D721Med (cell line): ENCODE measurements at regions not wholly inside any gene's neighbourhood (a gene's known extent, or its start where the extent isn't known, plus 50 kb on each side); places are given as distances from the start of the nearest gene placed in this dataset.

Experiments
- DNase-seq: peaks from one replicate; pipeline ENCODE4 v3.0.0; 2011; ENCODE audit warnings: low spot score; ENCODE audit not compliant: insufficient read length
- FAIRE-seq: peaks from 2 replicates; lab custom pipeline; 2011; peaks lifted over from hg19 to GRCh38; lab: Jason Lieb, UNC
- TF ChIP-seq, protein P1 (sequence below): IDR thresholded peaks from 2 replicates; pipeline ENCODE4 v1.5.1; 2012; ENCODE audit warnings: mild to moderate bottlenecking, control low read depth; ENCODE audit not compliant: insufficient read depth; ENCODE audit errors: missing control alignments

DNA sequence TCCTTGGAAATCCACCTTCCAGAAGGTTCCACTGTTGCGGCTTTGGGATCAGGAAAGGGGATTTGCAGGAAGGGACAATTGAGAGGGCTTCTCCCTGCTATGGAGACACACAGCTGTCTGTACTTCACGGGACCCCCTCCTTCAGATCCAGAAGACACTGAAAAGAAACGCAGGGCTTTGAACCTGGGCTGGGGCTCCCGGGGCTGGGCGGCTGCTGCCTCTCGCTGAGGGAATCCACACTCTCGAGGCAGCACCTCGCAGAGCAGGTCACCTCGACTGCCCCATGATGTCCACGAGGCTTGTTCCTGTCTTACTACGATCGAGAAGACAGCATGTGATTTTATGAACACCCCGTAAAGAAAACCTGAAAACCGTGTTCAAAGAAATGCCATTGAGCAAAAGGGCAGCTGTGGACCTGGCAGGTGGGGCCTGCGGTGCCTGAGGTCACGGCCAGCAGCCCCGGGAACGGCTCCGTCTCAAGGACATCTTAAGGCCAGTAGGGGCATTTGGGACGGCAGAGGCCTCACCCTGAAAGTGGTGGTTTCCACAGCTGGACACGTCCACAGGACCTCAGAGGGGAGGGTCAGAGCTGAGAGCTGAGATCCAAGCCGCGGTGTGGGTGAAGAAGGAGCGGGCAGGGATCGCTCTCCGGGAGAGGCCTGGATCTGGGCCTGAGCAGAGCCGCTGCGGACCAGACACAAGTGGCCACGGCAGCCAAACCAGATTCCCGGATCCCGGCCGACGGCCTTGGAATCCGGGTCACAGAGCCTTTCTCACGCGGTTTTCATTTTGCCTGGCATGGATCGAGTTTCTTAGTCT, 165.7 kb downstream of the RTP5 start:
- no peak for FAIRE-seq
- no peak for DNase-seq
- TF ChIP-seq, protein P1, sequence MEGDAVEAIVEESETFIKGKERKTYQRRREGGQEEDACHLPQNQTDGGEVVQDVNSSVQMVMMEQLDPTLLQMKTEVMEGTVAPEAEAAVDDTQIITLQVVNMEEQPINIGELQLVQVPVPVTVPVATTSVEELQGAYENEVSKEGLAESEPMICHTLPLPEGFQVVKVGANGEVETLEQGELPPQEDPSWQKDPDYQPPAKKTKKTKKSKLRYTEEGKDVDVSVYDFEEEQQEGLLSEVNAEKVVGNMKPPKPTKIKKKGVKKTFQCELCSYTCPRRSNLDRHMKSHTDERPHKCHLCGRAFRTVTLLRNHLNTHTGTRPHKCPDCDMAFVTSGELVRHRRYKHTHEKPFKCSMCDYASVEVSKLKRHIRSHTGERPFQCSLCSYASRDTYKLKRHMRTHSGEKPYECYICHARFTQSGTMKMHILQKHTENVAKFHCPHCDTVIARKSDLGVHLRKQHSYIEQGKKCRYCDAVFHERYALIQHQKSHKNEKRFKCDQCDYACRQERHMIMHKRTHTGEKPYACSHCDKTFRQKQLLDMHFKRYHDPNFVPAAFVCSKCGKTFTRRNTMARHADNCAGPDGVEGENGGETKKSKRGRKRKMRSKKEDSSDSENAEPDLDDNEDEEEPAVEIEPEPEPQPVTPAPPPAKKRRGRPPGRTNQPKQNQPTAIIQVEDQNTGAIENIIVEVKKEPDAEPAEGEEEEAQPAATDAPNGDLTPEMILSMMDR = no peak

DNA sequence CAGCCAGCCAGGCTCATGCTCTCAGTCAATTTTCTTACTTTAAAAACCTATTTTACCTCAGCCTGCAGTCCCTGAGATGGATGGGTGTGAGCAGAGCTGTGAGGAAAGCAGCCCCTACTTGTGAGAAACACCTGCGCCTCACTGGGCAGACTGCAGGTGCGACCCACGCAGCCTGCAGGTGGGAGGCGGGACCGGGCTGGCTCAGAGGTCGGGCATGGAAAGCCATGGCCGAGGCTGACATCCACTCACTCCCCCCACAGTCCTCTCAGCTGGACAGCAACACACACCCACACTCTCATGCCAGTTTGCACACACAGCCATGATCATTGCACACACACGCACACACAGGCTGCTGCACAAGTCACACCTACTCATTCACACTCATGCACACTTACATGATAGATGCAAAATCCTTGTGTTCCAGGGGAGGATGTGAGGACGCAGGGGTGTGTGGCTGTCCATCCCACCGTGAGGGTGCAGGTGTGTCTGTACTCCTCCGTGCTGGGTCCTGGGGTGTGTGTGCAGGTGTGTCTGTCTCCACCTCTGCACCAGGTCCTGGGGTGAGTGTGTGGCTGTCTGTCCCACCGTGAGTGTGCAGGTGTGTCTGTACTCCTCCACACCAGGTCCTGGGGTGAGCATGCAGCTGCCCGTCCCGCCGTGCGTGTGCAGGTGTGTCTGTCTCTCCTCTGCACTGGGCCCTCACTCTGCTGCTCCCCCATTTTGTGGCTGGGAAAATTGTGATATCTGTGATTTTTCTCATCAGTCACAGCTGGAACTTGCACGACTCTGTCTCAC, 166.5 kb downstream of the RTP5 start:
- DNase-seq (no peak), FAIRE-seq (no peak)
- TF ChIP-seq, protein P1 = no peak

GRCh38 chr2:242036653-242036950, 167.1 kb downstream of the RTP5 start:
- DNase-seq (no peak), FAIRE-seq (no peak)
- TF ChIP-seq, protein P1 = no peak

- TF ChIP-seq, protein P1 = no peak
- DNase-seq (no peak), FAIRE-seq (no peak)
Measured at GRCh38 chr2:242038166-242038927, 168.8 kb downstream of the RTP5 start.

DNA sequence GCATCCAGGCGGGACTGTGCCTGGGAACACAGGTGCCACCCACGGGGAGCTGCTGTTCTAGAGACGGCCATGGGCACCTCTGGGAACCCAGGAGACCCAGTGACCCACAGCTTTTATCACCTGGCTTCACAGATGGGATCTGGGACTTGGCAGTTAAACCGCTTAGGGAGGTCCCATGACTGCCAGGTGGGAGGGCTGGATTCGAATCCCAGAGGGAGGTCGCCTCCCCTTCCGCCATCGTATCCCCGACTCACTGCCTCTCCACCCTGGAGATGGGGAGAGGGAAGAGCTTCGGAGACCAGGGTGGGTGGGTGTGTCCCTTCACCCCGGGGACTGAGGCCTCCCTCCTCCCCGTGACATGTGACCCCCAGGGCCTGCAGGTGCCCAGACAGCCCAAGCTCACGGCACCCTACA, 169.4 kb downstream of the RTP5 start:
- FAIRE-seq = no peak

GRCh38 chr2:242040303-242040655, 170.8 kb downstream of the RTP5 start:
- DNase-seq (no peak), FAIRE-seq (no peak)
- TF ChIP-seq, protein P1 = no peak

More for the DNA sequence above, 169.4 kb downstream of the RTP5 start:
- TF ChIP-seq, protein P1 = no peak
- no peak for DNase-seq
